ENCODE measurements at regions not wholly inside any gene's neighbourhood (a gene's known extent, or its start where the extent isn't known, plus 50 kb on each side); places are given as distances from the start of the nearest gene placed in this dataset.

DNA sequence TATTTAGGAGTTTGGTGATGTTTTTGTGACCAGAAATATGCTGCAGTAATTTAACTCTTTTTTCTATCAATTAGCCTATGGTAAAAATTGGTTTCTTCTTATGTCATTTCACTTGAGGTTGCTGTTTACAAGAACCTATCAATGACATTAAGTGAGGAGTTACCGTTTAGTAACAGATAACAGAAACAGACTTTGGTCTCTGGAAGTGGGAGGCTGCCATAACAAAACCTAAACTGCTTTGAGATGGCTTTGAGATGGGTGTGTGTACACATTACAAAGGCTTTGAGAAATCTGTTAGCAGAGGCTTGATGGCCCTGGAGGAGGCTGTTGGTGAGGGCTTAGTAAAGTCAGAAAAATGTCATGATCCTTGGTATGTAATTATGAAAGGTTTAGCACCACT lies 90.0 kb downstream of the TMEM114 start:
- WGBS, 4 donors: 31 to 46% (median 33%) methylated on average over 1 of the region's 1 CpG
- Histone ChIP-seq H3K4me3 (no peak overlapping the region), H3K27ac (no peak overlapping the region), H3K36me3 (no peaks in the 10 kb centered on the region), H3K27me3 (peaks cover 0 to 10% (median 0%) of the 10 kb centered on the region in 9 donors), H3K9me3 (peaks cover 0 to 9% (median 0%) of the 10 kb centered on the region in 12 donors), H3K4me1 (no peaks in the 10 kb centered on the region)
- ATAC-seq (no peak), DNase-seq (no peak)
- intact Hi-C loops (cut with DNase I): no loop called here
- no peak for TF ChIP-seq POLR2A (IDR thresholded peaks at IDR 0.05)
- TF ChIP-seq, protein P1, sequence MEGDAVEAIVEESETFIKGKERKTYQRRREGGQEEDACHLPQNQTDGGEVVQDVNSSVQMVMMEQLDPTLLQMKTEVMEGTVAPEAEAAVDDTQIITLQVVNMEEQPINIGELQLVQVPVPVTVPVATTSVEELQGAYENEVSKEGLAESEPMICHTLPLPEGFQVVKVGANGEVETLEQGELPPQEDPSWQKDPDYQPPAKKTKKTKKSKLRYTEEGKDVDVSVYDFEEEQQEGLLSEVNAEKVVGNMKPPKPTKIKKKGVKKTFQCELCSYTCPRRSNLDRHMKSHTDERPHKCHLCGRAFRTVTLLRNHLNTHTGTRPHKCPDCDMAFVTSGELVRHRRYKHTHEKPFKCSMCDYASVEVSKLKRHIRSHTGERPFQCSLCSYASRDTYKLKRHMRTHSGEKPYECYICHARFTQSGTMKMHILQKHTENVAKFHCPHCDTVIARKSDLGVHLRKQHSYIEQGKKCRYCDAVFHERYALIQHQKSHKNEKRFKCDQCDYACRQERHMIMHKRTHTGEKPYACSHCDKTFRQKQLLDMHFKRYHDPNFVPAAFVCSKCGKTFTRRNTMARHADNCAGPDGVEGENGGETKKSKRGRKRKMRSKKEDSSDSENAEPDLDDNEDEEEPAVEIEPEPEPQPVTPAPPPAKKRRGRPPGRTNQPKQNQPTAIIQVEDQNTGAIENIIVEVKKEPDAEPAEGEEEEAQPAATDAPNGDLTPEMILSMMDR (IDR thresholded peaks at IDR 0.05): no peak

DNA sequence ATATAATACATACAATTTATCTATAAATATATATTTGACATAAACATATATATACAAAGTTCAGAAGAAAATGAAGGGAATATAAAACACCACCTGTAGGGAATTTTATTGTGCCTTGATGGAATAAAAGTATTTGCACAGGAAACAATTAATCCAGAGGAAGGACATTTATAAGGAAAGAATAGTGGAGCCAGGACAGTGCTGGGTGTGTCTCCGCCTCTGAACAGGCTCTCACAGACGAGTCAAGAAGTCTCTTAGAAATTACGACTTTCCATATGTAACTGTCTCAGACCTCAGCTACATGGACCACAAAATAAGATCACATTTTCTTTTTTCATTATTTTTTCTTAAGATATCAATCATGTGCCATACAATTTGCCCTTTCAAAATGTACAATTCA lies 93.9 kb downstream of the TMEM114 start:
- H3K4me1 ChIP-seq: no peaks in the 10 kb centered on the region
- DNase-seq: no peak
- H3K9me3 ChIP-seq: peaks cover 0 to 3% (median 0%) of the 10 kb centered on the region in 12 donors
- intact Hi-C loops (cut with DNase I): no loop called here
- TF ChIP-seq, protein P1 (IDR thresholded peaks at IDR 0.05): no peak
- no peak for TF ChIP-seq POLR2A (IDR thresholded peaks at IDR 0.05)
- H3K36me3 ChIP-seq: no peaks in the 10 kb centered on the region
- no peak overlapping the region for H3K27ac ChIP-seq
- no peak for ATAC-seq
- peaks cover 0 to 26% (median 3%) of the 10 kb centered on the region in 9 donors for H3K27me3 ChIP-seq
- no peak overlapping the region for H3K4me3 ChIP-seq
- 45 to 56% (median 55%) methylated on average over 3 of the region's 3 CpGs for WGBS, 4 donors

DNA sequence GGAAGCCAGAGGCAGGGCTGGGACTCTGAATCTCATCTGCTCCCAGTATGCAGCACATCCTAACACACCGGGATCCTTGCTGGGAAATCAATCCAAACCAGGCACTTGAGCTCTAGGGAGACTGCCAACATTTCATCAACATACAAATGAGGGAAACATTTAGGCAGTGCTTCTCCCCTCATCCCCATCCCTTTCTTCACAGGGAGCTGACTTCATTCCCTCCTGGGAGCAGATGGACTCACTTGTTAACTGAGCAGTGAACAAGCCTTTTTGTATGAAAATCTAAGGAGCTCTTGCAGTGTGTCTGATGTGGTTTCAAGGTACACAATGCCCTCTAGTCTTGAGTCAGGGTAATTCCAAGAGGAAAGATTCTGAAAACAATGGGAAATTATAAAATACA lies 96.3 kb downstream of the TMEM114 start:
- Histone ChIP-seq H3K9me3 (peaks cover 0 to 3% (median 0%) of the 10 kb centered on the region in 12 donors), H3K36me3 (no peaks in the 10 kb centered on the region), H3K4me1 (no peaks in the 10 kb centered on the region), H3K27me3 (peaks cover 0 to 33% (median 0%) of the 10 kb centered on the region in 9 donors), H3K27ac (no peak overlapping the region), H3K4me3 (no peak overlapping the region)
- intact Hi-C loops (cut with DNase I): no loop called here
- no peak for DNase-seq
- TF ChIP-seq, protein P1 (IDR thresholded peaks at IDR 0.05): no peak
- TF ChIP-seq POLR2A (IDR thresholded peaks at IDR 0.05): no peak
- no peak for ATAC-seq
- 5 to 40% (median 10%) methylated on average over 1 of the region's 1 CpG for WGBS, 4 donors

DNA sequence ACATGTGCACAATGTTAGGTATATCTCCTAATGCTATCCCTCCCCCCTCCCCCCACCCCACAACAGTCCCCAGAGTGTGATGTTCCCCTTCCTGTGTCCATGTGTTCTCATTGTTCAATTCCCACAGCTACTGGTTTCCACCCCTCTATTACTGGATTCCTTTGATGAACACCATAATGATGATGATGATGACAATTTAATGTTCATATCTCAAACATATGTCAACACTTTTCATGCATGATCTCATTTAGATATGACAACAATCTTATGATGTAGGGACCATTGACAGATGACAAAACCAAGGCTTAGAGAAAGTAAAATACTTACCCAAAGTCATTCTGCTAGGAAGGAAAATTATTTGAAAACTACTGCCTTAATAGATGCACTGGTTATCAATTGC lies 97.6 kb downstream of the TMEM114 start:
- peaks cover 0 to 31% (median 0%) of the 10 kb centered on the region in 9 donors for H3K27me3 ChIP-seq
- intact Hi-C loops (cut with DNase I): no loop called here

More for the DNA sequence above, 97.6 kb downstream of the TMEM114 start:
- no peaks in the 10 kb centered on the region for H3K4me1 ChIP-seq
- no peak for ATAC-seq
- no peaks in the 10 kb centered on the region for H3K36me3 ChIP-seq
- H3K4me3 ChIP-seq: no peak overlapping the region
- TF ChIP-seq POLR2A (IDR thresholded peaks at IDR 0.05): no peak
- TF ChIP-seq, protein P1 (IDR thresholded peaks at IDR 0.05): no peak
- no peak for DNase-seq
- peaks cover 0 to 3% (median 0%) of the 10 kb centered on the region in 12 donors for H3K9me3 ChIP-seq
- no peak overlapping the region for H3K27ac ChIP-seq
